ENCODE measurements at regions not wholly inside any gene's neighbourhood (a gene's known extent, or its start where the extent isn't known, plus 50 kb on each side); places are given as distances from the start of the nearest gene placed in this dataset.

GRCh38 chr4:123327846-123328429 is 68.7 kb upstream of the SPRY1 start:
- TF ChIP-seq EP300 (IDR thresholded peaks at IDR 0.05; ENCODE audit: borderline replicate concordance) (peak; percentile 98), MAX (IDR thresholded peaks at IDR 0.05) (no peak; the same call in 1 of the 2 replicates), TCF12 (IDR thresholded peaks at IDR 0.05; ENCODE audit: low read depth) (peak; percentile 97), YY1 (IDR thresholded peaks at IDR 0.05; ENCODE audit: low read depth) (no peak), USF1 (IDR thresholded peaks at IDR 0.05) (no peak), CEBPB (IDR thresholded peaks at IDR 0.05) (no peak; the same call in 1 of the 2 replicates), ZBTB7A (IDR thresholded peaks at IDR 0.05; ENCODE audit: low read depth) (no peak), EGR1 (IDR thresholded peaks at IDR 0.05) (no peak), REST (IDR thresholded peaks at IDR 0.05; ENCODE audit: low read depth) (no peak), FOXM1 (IDR thresholded peaks at IDR 0.05; ENCODE audit: borderline replicate concordance, low read depth) (peak; percentile 97), NFIC (IDR thresholded peaks at IDR 0.05) (peak; percentile 97), RAD21 (IDR thresholded peaks at IDR 0.05; ENCODE audit: low read depth) (peak; percentile 9; the same call in 1 of the 2 replicates), CREB1 (IDR thresholded peaks at IDR 0.05; ENCODE audit: low read depth) (no peak), TEAD4 (IDR thresholded peaks at IDR 0.05) (peak; percentile 96), TAF1 (IDR thresholded peaks at IDR 0.05; ENCODE audit: low read depth) (no peak)

GRCh38 chr4:123338715-123339114 is 57.9 kb upstream of the SPRY1 start:
- TF ChIP-seq TCF12 (IDR thresholded peaks at IDR 0.05; ENCODE audit: low read depth) (no peak), EGR1 (IDR thresholded peaks at IDR 0.05) (no peak), USF1 (IDR thresholded peaks at IDR 0.05) (no peak), REST (IDR thresholded peaks at IDR 0.05; ENCODE audit: low read depth) (no peak), ZBTB7A (IDR thresholded peaks at IDR 0.05; ENCODE audit: low read depth) (no peak), FOXM1 (IDR thresholded peaks at IDR 0.05; ENCODE audit: borderline replicate concordance, low read depth) (no peak), YY1 (IDR thresholded peaks at IDR 0.05; ENCODE audit: low read depth) (no peak), NFIC (IDR thresholded peaks at IDR 0.05) (no peak), RAD21 (IDR thresholded peaks at IDR 0.05; ENCODE audit: low read depth) (no peak), MAX (IDR thresholded peaks at IDR 0.05) (no peak), TAF1 (IDR thresholded peaks at IDR 0.05; ENCODE audit: low read depth) (no peak), CEBPB (IDR thresholded peaks at IDR 0.05) (no peak), CREB1 (IDR thresholded peaks at IDR 0.05; ENCODE audit: low read depth) (no peak), EP300 (IDR thresholded peaks at IDR 0.05; ENCODE audit: borderline replicate concordance) (no peak), TEAD4 (IDR thresholded peaks at IDR 0.05) (no peak)

- TF ChIP-seq TAF1 (IDR thresholded peaks at IDR 0.05; ENCODE audit: low read depth) (no peak), REST (IDR thresholded peaks at IDR 0.05; ENCODE audit: low read depth) (no peak), USF1 (IDR thresholded peaks at IDR 0.05) (no peak), EP300 (IDR thresholded peaks at IDR 0.05; ENCODE audit: borderline replicate concordance) (no peak), RAD21 (IDR thresholded peaks at IDR 0.05; ENCODE audit: low read depth) (no peak), CEBPB (IDR thresholded peaks at IDR 0.05) (no peak), EGR1 (IDR thresholded peaks at IDR 0.05) (no peak), TCF12 (IDR thresholded peaks at IDR 0.05; ENCODE audit: low read depth) (no peak), ZBTB7A (IDR thresholded peaks at IDR 0.05; ENCODE audit: low read depth) (no peak)
Measured at GRCh38 chr4:123339507-123340380, 56.9 kb upstream of the SPRY1 start.
